Hematopoietic multipotent progenitor cell treated with erythropoietin and hydrocortisone succinate and interleukin-3 and kit ligand, for 6 days (in vitro differentiated cells): ENCODE measurements at regions not wholly inside any gene's neighbourhood (a gene's known extent, or its start where the extent isn't known, plus 50 kb on each side); places are given as distances from the start of the nearest gene placed in this dataset.

Source experiments
- DNase-seq: peaks from one replicate; pipeline ENCODE4 v3.0.0-alpha.2; 2015

- no peak for DNase-seq
Measured at GRCh38 chr5:125011947-125012346, 265.5 kb upstream of the ZNF608 start.

DNA sequence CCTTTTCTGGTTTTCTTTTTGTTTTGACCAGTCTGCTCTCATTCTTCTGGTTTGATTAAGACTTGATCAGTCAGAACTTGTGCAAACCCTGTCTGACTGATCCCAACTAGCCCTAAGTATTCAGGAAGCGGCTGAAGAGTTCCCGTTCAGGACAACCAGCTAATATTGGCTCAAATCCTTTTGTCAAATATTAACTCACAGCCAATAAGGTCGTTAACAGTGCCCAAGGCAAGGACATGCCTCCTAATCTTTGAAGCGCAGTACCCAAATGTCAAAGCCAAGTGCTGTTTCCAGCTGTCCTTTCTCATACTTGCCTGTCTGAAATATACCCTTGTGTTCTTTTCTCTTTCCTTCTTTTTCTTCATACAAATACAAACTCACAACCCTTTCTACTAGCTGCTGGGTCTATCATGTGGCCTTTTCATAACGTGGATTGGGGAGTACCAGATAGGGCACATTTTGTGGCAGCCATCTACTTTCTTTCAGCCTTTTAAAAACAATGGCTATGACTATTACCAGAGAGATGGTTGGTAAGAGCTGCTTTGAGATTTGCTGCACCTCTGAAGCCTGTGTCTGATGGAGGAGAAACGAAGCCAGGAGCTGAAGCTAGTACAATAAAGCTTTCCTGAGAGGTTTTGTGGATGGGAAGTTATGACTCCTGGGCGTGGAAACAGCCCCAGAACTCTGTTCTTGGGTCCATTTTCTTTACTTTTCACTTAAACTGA, 266.4 kb upstream of the ZNF608 start:
- no peak for DNase-seq

- no peak for DNase-seq
Measured at GRCh38 chr5:125014202-125014601, 267.8 kb upstream of the ZNF608 start.

DNA sequence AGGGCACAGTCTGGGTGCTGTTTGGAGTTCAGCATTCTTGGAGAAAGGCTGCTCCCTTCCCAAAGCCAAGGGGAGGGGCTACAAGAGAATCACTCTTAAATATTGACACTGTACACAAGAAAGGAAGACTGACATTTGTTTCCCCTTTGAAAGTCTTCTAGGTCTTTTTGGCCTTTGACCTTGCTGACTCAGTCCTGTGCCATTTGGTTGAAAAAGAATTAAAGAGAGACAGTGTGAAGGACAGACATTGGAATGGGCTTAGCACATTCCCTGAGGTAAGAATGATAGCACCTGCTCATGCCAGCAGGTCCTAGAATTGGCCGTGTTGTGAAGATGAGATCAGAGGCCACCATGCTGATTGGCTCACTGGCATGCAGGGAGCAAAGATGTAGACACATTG, 271.4 kb upstream of the ZNF608 start:
- DNase-seq = no peak

GRCh38 chr5:125023673-125024072, 277.2 kb upstream of the ZNF608 start:
- no peak for DNase-seq

DNA sequence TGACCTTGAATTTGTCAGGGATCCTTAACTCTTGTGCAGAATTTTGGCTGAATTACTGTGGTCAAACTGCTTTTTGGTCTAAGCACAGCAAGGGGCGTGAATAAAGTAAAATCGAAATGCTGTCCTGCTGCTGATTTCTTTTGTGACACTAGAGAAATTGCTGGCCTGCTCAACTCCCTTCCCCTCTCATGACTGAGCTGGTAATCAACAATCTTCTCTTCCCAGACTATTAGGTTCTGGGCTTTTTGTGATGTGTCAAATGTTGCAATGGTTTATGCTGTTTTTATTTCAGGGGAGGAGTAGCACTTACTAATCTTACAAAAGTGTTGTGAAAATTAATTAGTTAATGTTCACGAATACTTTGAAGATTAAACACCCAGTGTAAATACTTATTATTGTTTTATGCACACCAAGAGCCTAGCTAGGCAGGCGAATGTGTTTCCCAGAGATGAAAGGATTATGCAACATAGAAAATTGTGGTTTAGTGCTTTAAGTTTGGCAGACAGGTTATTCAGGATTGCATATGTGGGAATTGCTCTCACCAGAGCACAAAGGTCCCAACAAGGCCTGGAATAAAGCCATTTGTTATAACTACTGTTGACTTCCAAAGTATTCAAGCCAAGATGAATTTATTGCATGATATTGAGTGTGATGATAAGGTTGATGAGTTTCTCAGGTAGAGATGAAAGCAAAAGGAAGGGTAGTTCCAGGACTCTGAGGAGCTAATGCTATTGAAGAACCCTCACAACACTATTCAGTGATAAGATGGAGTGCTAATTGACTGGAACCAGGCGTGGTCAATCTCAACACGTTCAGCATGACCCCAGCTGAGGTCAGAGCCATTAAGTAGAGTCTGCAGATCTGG, 280.7 kb upstream of the ZNF608 start:
- no peak for DNase-seq

- no peak for DNase-seq
Measured at GRCh38 chr5:125032286-125032685, 285.8 kb upstream of the ZNF608 start.

DNA sequence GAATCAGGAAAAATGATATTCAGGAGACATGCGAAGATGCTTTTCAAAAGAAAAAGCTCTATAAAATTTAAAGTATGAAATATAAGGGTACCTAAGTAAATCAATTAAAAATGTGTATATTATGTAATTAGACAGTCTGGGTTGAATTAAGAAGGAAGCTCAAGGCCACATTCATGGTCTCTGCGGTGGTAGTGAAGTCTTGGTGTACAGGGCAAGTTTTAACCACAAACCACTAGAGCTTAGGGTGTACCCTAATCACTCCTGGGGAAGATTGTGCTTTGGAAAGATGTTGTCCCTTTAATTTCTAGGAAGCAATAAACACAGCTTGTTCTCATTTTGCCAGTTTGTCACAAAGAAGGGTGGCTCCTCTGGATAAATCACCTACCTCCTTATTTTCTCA, 287.2 kb upstream of the ZNF608 start:
- peak; percentile 5 for DNase-seq

GRCh38 chr5:125034331-125034730, 287.9 kb upstream of the ZNF608 start:
- DNase-seq = no peak

- no peak for DNase-seq
Measured at GRCh38 chr5:125036494-125036893, 290.1 kb upstream of the ZNF608 start.

- DNase-seq = no peak
Measured at GRCh38 chr5:125037020-125037419, 290.6 kb upstream of the ZNF608 start.

DNA sequence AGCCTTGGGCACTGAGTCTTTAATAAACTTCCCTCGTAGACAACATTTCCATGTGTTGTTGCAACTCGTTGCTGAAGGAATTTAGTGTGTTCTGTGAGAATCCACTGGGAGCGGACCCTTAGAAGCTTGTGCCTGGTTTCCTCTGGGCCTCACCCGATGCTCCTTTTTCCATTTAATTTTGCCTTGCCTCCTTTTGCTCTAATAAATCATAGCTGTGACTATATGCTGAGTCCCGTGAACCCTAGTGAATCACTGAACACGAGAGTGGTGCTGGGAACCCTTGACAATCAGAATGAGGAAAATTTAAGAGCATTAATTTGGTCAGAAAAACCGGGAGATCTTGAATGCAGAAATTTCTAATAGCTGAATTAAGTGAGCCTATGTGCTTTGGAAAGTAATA, 291.1 kb upstream of the ZNF608 start:
- no peak for DNase-seq

DNA sequence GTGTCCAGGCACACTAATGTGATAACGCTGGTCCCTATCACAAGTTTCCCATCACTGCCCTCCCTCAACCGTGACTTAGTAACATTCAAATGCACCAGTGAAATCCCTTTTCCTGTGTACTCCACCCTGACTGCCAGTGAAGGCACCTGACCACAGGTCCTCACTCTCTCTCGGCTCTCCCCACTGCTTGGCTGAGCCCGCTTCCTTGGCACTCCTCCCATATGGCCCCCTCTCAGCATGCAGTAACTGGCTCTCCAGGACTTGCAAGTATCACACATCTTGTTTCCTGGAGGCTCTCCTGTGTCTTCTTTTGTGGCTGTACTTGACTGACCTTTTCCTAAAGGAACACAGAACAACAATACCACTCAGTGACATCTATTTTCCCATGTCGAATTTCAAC, 292.0 kb upstream of the ZNF608 start:
- no peak for DNase-seq

DNA sequence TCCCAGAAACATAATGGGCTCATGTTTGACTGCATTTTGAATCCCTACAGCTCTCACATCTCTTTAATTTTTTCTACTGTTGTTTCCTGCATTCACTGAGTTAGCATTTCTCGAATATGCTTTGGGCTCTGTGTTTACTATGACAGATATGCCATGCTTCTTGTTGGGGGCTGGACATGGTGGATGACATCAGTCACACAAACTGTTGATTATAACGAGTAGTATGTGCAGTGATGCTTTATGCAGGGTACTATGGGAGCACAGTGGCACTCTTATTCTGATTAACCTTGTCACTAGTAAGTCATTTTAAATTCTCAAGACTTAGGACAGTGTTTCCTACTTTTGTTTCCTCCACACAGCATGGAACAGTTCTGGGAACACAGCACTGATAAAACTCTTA, 295.4 kb upstream of the ZNF608 start:
- DNase-seq = no peak

DNA sequence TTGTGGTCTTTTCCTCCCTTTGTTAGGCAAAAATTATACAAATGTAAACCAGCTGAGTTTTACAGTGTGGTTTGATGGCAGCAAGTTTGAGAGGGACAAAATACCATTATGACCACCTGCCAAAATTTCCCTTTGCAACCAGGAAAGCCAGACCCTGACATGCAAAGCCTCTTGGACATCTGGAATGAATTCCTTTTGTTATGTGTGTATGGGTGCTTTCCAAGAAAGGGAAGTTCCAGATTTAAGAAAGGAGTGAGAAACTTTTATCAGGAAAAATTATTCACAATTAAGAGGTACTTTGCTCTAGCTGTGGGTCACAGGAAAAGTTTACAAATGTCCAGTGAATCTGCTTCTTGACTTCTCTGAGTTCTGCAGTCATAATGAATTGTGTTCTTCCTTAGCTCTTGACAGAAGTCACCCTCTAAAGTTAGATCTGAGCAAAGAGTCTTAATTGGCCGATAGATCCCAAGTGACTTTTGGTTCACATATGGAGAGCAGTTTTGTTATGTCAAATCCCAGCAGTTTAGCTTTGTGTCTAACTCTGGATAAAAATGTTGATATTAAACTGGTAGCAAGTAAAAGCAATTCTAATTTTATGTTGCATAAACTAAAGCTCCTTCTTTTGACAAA, 295.9 kb upstream of the ZNF608 start:
- no peak for DNase-seq

DNA sequence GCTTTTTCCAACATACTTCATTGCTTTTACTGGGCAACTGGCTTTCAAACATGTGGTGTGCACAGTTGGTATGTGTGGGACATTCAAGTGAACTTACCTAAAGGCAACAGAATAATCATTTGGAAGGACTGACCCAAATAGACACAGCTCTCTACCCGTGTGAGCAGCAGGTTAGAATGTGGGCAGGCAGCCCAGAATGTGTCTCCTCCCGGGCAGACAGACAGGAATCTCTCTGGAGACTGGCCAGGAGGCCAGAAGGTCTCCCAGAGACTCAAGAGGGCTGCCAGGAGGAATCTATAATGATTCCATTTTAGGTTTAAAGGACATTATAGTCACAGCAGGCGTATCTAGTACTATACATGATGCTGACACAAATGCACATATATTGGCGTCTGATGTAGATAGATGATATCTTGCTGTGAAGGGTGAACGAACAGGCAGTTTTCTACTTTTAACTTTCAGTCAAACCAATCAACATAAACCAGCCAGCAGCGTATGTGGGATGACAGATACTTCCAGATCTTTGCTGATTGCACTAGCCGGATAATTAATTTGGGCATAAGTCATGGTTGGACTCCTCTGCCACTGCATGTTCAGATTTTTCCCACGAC, 297.4 kb upstream of the ZNF608 start:
- DNase-seq = no peak

DNA sequence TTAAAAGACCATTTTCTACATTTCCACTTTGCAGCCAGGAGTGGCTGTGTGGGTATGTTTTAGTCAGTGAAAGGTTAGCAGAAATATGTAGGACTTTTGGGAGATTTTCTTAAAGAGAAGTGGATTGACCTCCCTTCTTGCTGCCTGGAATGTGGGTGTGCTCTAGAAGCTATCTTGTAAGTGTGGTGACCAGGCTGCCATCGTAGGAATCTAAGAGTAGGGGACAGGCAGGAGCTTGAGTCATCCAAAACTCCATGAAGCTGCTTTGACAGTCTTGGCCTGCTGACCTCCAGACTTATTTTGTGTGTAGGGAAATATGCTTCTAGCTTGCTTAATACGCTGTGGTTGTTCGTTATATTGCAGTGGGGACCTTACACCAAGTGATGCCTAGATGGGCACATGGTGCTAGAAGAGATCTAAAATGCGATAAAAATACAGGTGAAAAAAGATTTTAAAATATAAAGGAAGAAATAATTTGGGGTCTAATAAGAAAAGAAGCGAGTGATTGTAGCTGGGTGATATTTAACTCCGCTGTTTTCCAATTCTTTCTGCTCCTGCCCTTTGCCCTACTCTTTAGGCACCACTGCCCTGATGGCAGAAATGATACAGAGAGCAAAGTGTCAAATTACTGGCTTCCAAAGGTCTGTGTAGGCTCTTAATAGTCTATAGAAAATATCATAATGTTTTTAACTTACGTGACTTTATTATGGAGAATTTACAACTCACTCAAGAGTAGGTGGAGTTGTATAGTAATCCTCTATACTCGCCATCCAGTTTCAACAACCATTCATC, 298.2 kb upstream of the ZNF608 start:
- DNase-seq = no peak

- DNase-seq = no peak
Measured at GRCh38 chr5:125045646-125046045, 299.2 kb upstream of the ZNF608 start.

GRCh38 chr5:125046838-125047237, 300.4 kb upstream of the ZNF608 start:
- no peak for DNase-seq

DNA sequence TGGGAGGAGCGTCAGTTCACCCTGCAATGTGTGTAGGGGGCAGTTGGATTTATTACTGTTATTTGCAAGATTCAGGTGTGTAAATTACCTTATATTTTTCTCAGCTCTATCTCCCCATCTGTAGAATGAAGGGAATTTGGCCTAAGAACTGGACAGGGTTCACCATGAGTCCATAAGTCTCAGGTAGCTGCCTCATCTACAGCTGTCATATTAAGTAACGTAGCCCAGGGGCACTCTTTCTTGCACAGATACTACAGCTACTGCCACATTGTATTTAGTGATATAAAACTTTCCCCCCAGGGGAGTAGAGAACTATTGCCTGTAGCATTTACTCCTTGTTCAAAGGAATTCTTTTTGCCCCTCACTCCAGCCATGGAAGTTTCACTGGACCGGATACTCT, 301.4 kb upstream of the ZNF608 start:
- DNase-seq = no peak

- no peak for DNase-seq
Measured at GRCh38 chr5:125049721-125050702, 303.6 kb upstream of the ZNF608 start.
